Trophoblast cell (in vitro differentiated cells and primary cell): ENCODE measurements at regions not wholly inside any gene's neighbourhood (a gene's known extent, or its start where the extent isn't known, plus 50 kb on each side); places are given as distances from the start of the nearest gene placed in this dataset.

Experiments used
- DNase-seq, 2 donors: peaks; one replicate each; pipeline ENCODE4 v3.0.0-alpha.2; 2016
- H2AFZ ChIP-seq: 2 replicates; pipeline ENCODE4 v1.6.1; 2013; ENCODE audit warnings: low read length, moderate library complexity, mild to moderate bottlenecking; ENCODE audit not compliant: insufficient read depth, poor library complexity
- H2AK5ac ChIP-seq: 2 replicates; pipeline ENCODE4 v1.6.1; 2013; ENCODE audit warnings: mild to moderate bottlenecking, low read length
- H2BK120ac ChIP-seq: 2 replicates; pipeline ENCODE4 v1.6.1; 2013; ENCODE audit warnings: low read length, mild to moderate bottlenecking, moderate library complexity; ENCODE audit not compliant: insufficient read depth, poor library complexity
- H2BK12ac ChIP-seq: 2 replicates; pipeline ENCODE4 v1.6.1; 2013; ENCODE audit warnings: mild to moderate bottlenecking, low read length, moderate library complexity
- H2BK5ac ChIP-seq: 2 replicates; pipeline ENCODE4 v1.6.1; 2013; ENCODE audit warnings: low read length, low read depth, moderate library complexity, mild to moderate bottlenecking; ENCODE audit not compliant: poor library complexity
- H3K14ac ChIP-seq: 2 replicates; pipeline ENCODE4 v1.6.1; 2013; ENCODE audit warnings: mild to moderate bottlenecking, low read length
- H3K18ac ChIP-seq: 2 replicates; pipeline ENCODE4 v1.6.1; 2013; ENCODE audit warnings: mild to moderate bottlenecking, low read length
- H3K23ac ChIP-seq: 2 replicates; pipeline ENCODE4 v1.6.1; 2013; ENCODE audit warnings: low read length
- H3K27ac ChIP-seq: 2 replicates; pipeline ENCODE4 v1.5.1; 2013; ENCODE audit warnings: low read depth, mild to moderate bottlenecking, inconsistent platforms, low read length, moderate library complexity
- H3K27me3 ChIP-seq: 2 replicates; pipeline ENCODE4 v1.6.1; 2013; ENCODE audit warnings: inconsistent platforms, mild to moderate bottlenecking, low read length, moderate library complexity; ENCODE audit not compliant: insufficient read depth
- H3K36me3 ChIP-seq, 2 experiments: 1 replicate in 1 of 2; 2 replicates in 1 of 2; pipeline ENCODE4 v1.6.1; 2013; ENCODE audit warnings: low read length in 2 of 2, mild to moderate bottlenecking in 2 of 2, moderate library complexity in 1 of 2; ENCODE audit not compliant: insufficient read depth in 2 of 2, control insufficient read depth in 1 of 2
- H3K4ac ChIP-seq: 2 replicates; pipeline ENCODE4 v1.6.1; 2013; ENCODE audit warnings: low read depth, mild to moderate bottlenecking, low read length, moderate library complexity
- H3K4me1 ChIP-seq, 2 experiments: 1 replicate in 1 of 2; 2 replicates in 1 of 2; pipeline ENCODE4 v1.6.1; 2013; ENCODE audit warnings: low read length in 2 of 2, mild to moderate bottlenecking in 2 of 2, moderate library complexity in 1 of 2; ENCODE audit not compliant: insufficient read depth in 2 of 2, control insufficient read depth in 1 of 2
- H3K4me2 ChIP-seq: 2 replicates; pipeline ENCODE4 v1.6.1; 2013; ENCODE audit warnings: inconsistent platforms, mild to moderate bottlenecking, low read length, moderate library complexity
- H3K4me3 ChIP-seq: 2 replicates; pipeline ENCODE4 v1.5.1; 2013; ENCODE audit warnings: mild to moderate bottlenecking, low read depth, low read length, inconsistent platforms
- H3K79me1 ChIP-seq: one replicate; pipeline ENCODE4 v1.6.1; 2013; ENCODE audit warnings: low read length
- H3K79me2 ChIP-seq: 2 replicates; pipeline ENCODE4 v1.6.1; 2013; ENCODE audit warnings: low read length, mild to moderate bottlenecking; ENCODE audit not compliant: control insufficient read depth, insufficient read depth, poor library complexity
- H3K9ac ChIP-seq: 2 replicates; pipeline ENCODE4 v1.6.1; 2013; ENCODE audit warnings: mild to moderate bottlenecking, low read length
- H3K9me3 ChIP-seq: 2 replicates; pipeline ENCODE4 v1.6.1; 2013; ENCODE audit warnings: low read depth, mild to moderate bottlenecking, control low read depth, inconsistent platforms, low read length; ENCODE audit not compliant: insufficient read depth
- H4K12ac ChIP-seq: 2 replicates; pipeline ENCODE4 v1.6.1; 2013; ENCODE audit warnings: low read depth, mild to moderate bottlenecking, low read length, moderate library complexity
- H4K8ac ChIP-seq: 2 replicates; pipeline ENCODE4 v1.6.1; 2013; ENCODE audit warnings: low read depth, mild to moderate bottlenecking, low read length, moderate library complexity
- H4K91ac ChIP-seq: one replicate; pipeline ENCODE4 v1.6.1; 2013; ENCODE audit warnings: low read depth, mild to moderate bottlenecking, low read length, moderate library complexity
- WGBS: extraction: QIAGEN DNeasy Blood & Tissue Kit; methylation state at CpG from one replicate; pipeline ENCODE4 v1.1.7; 2013; ENCODE audit warnings: missing lambda C conversion rate; ENCODE audit not compliant: insufficient read length, insufficient coverage; ENCODE audit errors: extremely low coverage; 5-methylcytosine and 5-hydroxymethylcytosine counted together

DNA sequence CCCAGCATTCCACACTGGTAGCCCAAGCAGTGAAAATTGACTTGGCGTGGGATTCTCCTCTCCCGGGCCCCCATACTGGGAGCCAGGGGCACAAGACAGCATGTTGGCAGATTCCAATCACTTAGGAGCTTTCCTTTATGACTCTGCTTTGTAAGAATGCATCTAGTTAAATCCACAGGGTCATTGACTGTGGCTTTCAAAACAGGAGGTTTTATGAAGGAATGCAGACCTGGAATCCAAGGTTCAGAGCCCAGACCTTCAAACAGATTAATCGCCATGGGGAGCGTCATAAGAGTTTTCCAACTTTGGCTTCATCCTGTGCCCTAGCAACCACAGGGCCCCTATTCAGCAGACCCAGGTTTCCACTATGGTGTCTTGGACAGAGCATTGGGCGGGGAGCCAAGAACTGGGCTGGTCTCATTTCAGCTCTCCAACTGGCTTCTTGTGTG lies 76.4 kb upstream of the RMST start:
- Histone ChIP-seq H4K12ac (no peak overlapping the region), H3K18ac (no peak overlapping the region), H3K23ac (no peak overlapping the region), H3K9ac (no peak overlapping the region), H3K27ac (no peak overlapping the region), H3K79me2 (no peaks in the 10 kb centered on the region), H3K4me2 (no peak overlapping the region), H3K4me3 (no peak overlapping the region), H3K79me1 (no peaks in the 10 kb centered on the region), H2BK12ac (no peak overlapping the region), H3K14ac (no peak overlapping the region), H4K8ac (no peak overlapping the region), H3K4me1 (peaks cover 0 to 2% of the 10 kb centered on the region in 2 experiments), H2BK5ac (no peak overlapping the region), H3K9me3 (no peaks in the 10 kb centered on the region), H3K27me3 (no peaks in the 10 kb centered on the region), H4K91ac (no peak overlapping the region), H3K36me3 (no peaks in the 10 kb centered on the region), H3K4ac (no peak overlapping the region), H2BK120ac (no peak overlapping the region), H2AK5ac (no peak overlapping the region), H2AFZ (no peak overlapping the region)
- WGBS, result no CpG with 5 or more reads among the region's 5 CpGs
- no peak for DNase-seq

DNA sequence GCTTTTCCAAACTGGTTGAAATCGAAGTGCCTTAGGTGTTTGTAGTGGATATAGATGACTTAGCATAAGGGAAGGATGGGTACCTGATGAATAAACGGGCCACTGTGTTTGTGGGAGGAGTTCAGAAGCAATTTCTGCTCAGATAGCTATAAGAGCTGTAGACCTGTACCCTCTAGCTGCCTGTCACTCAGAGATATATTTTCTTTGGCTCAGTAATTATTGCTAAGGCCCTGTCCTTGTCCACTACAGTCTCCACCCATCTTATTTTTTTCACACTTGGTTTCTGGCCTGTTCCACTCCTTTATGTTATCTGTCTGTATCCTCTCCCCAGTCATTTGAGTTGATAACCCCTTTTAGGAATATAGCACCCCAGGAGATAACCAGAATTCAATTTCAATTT lies 74.8 kb upstream of the RMST start:
- no peaks in the 10 kb centered on the region for H3K27me3 ChIP-seq
- no peak overlapping the region for H3K18ac ChIP-seq
- H3K79me1 ChIP-seq, result no peaks in the 10 kb centered on the region
- no peak overlapping the region for H2AFZ ChIP-seq
- H3K9me3 ChIP-seq, result no peaks in the 10 kb centered on the region
- no peak overlapping the region for H3K14ac ChIP-seq
- no CpG with 5 or more reads among the region's 2 CpGs for WGBS
- no peak overlapping the region for H2BK120ac ChIP-seq
- no peak overlapping the region for H3K4me2 ChIP-seq
- no peak overlapping the region for H3K4me3 ChIP-seq
- H4K12ac ChIP-seq, result no peak overlapping the region
- H3K9ac ChIP-seq, result no peak overlapping the region
- no peaks in the 10 kb centered on the region for H3K36me3 ChIP-seq
- no peak overlapping the region for H2BK12ac ChIP-seq
- DNase-seq, result no peak
- H4K91ac ChIP-seq, result no peak overlapping the region
- no peak overlapping the region for H3K27ac ChIP-seq
- peaks cover 0 to 2% of the 10 kb centered on the region in 2 experiments for H3K4me1 ChIP-seq
- no peak overlapping the region for H3K4ac ChIP-seq
- no peak overlapping the region for H4K8ac ChIP-seq
- H3K23ac ChIP-seq, result no peak overlapping the region
- H2AK5ac ChIP-seq, result no peak overlapping the region
- H2BK5ac ChIP-seq, result no peak overlapping the region
- no peaks in the 10 kb centered on the region for H3K79me2 ChIP-seq

DNA sequence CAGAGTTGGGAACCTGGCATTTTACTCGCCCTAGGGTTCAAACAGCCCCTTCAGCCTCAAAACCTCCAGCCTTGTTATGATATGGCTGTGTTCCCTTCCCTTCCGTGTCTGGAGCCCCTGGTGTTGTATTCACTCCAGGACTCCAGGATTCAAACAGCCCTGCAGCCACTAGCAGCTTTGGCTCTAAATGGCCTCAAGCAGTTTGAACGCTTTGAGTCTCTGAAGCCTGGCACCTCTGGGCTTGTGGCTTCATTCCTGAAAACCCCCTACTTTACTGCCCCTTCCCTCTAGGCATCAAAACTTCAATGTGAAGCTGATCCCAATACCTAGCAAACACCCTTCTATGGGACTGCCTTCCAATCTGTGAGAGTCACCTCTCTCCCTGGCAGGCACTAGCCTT lies 67.9 kb upstream of the RMST start:
- WGBS, result no CpG with 5 or more reads among the region's 3 CpGs
- H2BK12ac ChIP-seq, result no peak overlapping the region
- H3K36me3 ChIP-seq, result no peaks in the 10 kb centered on the region
- H3K79me2 ChIP-seq, result no peaks in the 10 kb centered on the region
- no peak for DNase-seq
- no peaks in the 10 kb centered on the region for H3K9me3 ChIP-seq
- no peak overlapping the region for H3K9ac ChIP-seq
- H4K12ac ChIP-seq, result no peak overlapping the region
- H3K18ac ChIP-seq, result no peak overlapping the region
- H2BK5ac ChIP-seq, result no peak overlapping the region
- no peaks in the 10 kb centered on the region for H3K4me1 ChIP-seq
- no peaks in the 10 kb centered on the region for H3K79me1 ChIP-seq
- no peak overlapping the region for H3K4me2 ChIP-seq
- no peak overlapping the region for H3K14ac ChIP-seq
- no peak overlapping the region for H2BK120ac ChIP-seq
- no peaks in the 10 kb centered on the region for H3K27me3 ChIP-seq
- no peak overlapping the region for H4K91ac ChIP-seq
- H3K27ac ChIP-seq, result no peak overlapping the region
- no peak overlapping the region for H4K8ac ChIP-seq
- H2AFZ ChIP-seq, result no peak overlapping the region
- no peak overlapping the region for H2AK5ac ChIP-seq
- H3K23ac ChIP-seq, result no peak overlapping the region
- H3K4ac ChIP-seq, result no peak overlapping the region
- no peak overlapping the region for H3K4me3 ChIP-seq

DNA sequence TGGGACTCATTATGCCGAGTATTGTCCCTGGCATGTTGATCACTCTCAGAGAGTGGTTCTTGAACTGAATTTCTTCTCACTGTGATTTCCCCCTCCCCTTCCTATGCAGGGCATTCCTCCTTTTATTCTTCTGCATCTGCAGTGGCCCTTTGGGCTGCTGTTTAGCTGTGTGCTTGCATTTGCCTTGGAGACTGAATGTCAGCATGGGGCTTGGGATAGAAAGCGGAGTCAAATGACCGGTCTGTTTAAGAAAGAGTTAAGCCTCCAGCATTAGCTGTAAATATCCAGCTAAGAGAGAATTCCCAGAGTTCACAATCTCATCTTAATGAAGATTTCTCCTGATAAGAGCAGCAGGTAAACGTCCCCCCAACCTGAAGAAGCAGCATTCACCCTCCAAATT lies 65.6 kb upstream of the RMST start:
- H2BK12ac ChIP-seq, result no peak overlapping the region
- DNase-seq, result no peak
- no peak overlapping the region for H3K9ac ChIP-seq
- H2AFZ ChIP-seq, result no peak overlapping the region
- H3K79me1 ChIP-seq, result no peaks in the 10 kb centered on the region
- H4K91ac ChIP-seq, result no peak overlapping the region
- no peak overlapping the region for H3K23ac ChIP-seq
- no peak overlapping the region for H2BK5ac ChIP-seq
- no peaks in the 10 kb centered on the region for H3K36me3 ChIP-seq
- no peak overlapping the region for H3K18ac ChIP-seq
- no peaks in the 10 kb centered on the region for H3K4me1 ChIP-seq
- no peak overlapping the region for H3K14ac ChIP-seq
- H3K4me2 ChIP-seq, result no peak overlapping the region
- no peak overlapping the region for H2AK5ac ChIP-seq
- H3K9me3 ChIP-seq, result no peaks in the 10 kb centered on the region
- H3K27me3 ChIP-seq, result no peaks in the 10 kb centered on the region
- H3K79me2 ChIP-seq, result no peaks in the 10 kb centered on the region
- no CpG with 5 or more reads among the region's 4 CpGs for WGBS
- H3K4me3 ChIP-seq, result no peak overlapping the region
- H3K4ac ChIP-seq, result no peak overlapping the region
- H4K8ac ChIP-seq, result no peak overlapping the region
- no peak overlapping the region for H2BK120ac ChIP-seq
- H4K12ac ChIP-seq, result no peak overlapping the region
- H3K27ac ChIP-seq, result no peak overlapping the region
